SU-DHL-6 (cell line): ENCODE measurements at regions not wholly inside any gene's neighbourhood (a gene's known extent, or its start where the extent isn't known, plus 50 kb on each side); places are given as distances from the start of the nearest gene placed in this dataset.

Experiments
- H2AFZ ChIP-seq: fragments of 200-600 bp; sonication (generic); 2 replicates; pipeline ENCODE4 v1.6.1; 2014; ENCODE audit warnings: low read depth, mild to moderate bottlenecking, moderate library complexity, mixed read lengths, antibody characterized with exemption, low read length; ENCODE audit not compliant: severe bottlenecking
- H3F3A ChIP-seq: fragments of 200-600 bp; shearing (Covaris generic); 2 replicates; pipeline ENCODE4 v1.6.0; 2016; ENCODE audit warnings: antibody characterized with exemption, mild to moderate bottlenecking; ENCODE audit not compliant: insufficient read depth
- H3K27ac ChIP-seq: fragments of 200-600 bp; sonication (generic); 2 replicates; pipeline ENCODE4 v1.5.1; 2016; ENCODE audit warnings: low read depth, mild to moderate bottlenecking, low read length, moderate library complexity, mixed read lengths
- H3K27me3 ChIP-seq: fragments of 200-600 bp; sonication (generic), shearing (Covaris generic); 2 replicates; pipeline ENCODE4 v1.6.0; 2014; ENCODE audit warnings: mild to moderate bottlenecking, low read length
- H3K36me3 ChIP-seq: fragments of 200-600 bp; sonication (generic); 2 replicates; pipeline ENCODE4 v1.6.1; 2014; ENCODE audit warnings: mild to moderate bottlenecking, low read length, mixed read lengths
- H3K4me2 ChIP-seq: fragments of 300-600, 200-600 bp; shearing (Covaris generic), sonication (generic); 2 replicates; pipeline ENCODE4 v1.6.0; 2014; ENCODE audit warnings: low read length, low read depth, mild to moderate bottlenecking; ENCODE audit not compliant: poor library complexity, severe bottlenecking
- H3K4me3 ChIP-seq: fragments of 200-600 bp; sonication (generic); 2 replicates; pipeline ENCODE4 v1.5.1; 2014; ENCODE audit warnings: antibody characterized with exemption, low read length, mild to moderate bottlenecking, mixed read lengths; ENCODE audit not compliant: insufficient read depth, poor library complexity, severe bottlenecking
- H3K79me2 ChIP-seq: fragments of 200-600 bp; sonication (generic); 2 replicates; pipeline ENCODE4 v1.6.1; 2014; ENCODE audit warnings: mild to moderate bottlenecking, low read length, moderate library complexity; ENCODE audit not compliant: insufficient read depth
- H3K9ac ChIP-seq: fragments of 200-600 bp; sonication (generic); 2 replicates; pipeline ENCODE4 v1.7.0; 2014; ENCODE audit warnings: mild to moderate bottlenecking, low read length
- H3K9me2 ChIP-seq: fragments of 200-600 bp; sonication (generic); replicated peaks from 2 replicates; pipeline ENCODE4 v1.6.1; 2014; ENCODE audit warnings: low read length; ENCODE audit not compliant: insufficient read depth
- H3K9me3 ChIP-seq: fragments of 200-600 bp; sonication (generic); 2 replicates; pipeline ENCODE4 v1.6.1; 2014; ENCODE audit warnings: low read length, mixed read lengths; ENCODE audit not compliant: insufficient read depth
- H4K20me1 ChIP-seq: fragments of 200-600 bp; sonication (generic); 2 replicates; pipeline ENCODE4 v1.6.1; 2014; ENCODE audit warnings: low read depth, mild to moderate bottlenecking, antibody characterized with exemption, low read length, moderate library complexity, mixed read lengths
- CTCF ChIP-seq: fragments of 200-600 bp; sonication (generic); IDR thresholded peaks from one replicate; pipeline ENCODE4 v1.5.1; 2017; ENCODE audit warnings: antibody characterized with exemption, mild to moderate bottlenecking, low read length, moderate library complexity; ENCODE audit not compliant: insufficient read depth, poor library complexity, severe bottlenecking
- EZH2phosphoT487 ChIP-seq: fragments of 200-600 bp; sonication (generic), shearing (Covaris generic); conservative IDR thresholded peaks from 2 replicates; pipeline ENCODE4 v1.6.1; 2018; ENCODE audit warnings: mild to moderate bottlenecking, antibody characterized with exemption, low read length, moderate library complexity, mixed read lengths

- no peak overlapping the region for H2AFZ ChIP-seq
These were observed 114.2 kb downstream of the CCDC34 start for GRCh38 chr11:27248576-27249509.

GRCh38 chr11:27247660-27248059 is 115.4 kb downstream of the CCDC34 start:
- no peaks in the 10 kb centered on the region for H3K9me3 ChIP-seq
- no peak for TF ChIP-seq EZH2phosphoT487
- TF ChIP-seq CTCF = no peak
- no peak overlapping the region for H2AFZ ChIP-seq
- H4K20me1 ChIP-seq = no peaks in the 10 kb centered on the region
- no peaks in the 10 kb centered on the region for H3K27me3 ChIP-seq
- no peak overlapping the region for H3K9ac ChIP-seq
- no peaks in the 10 kb centered on the region for H3F3A ChIP-seq
- H3K27ac ChIP-seq = no peak overlapping the region
- H3K79me2 ChIP-seq = no peaks in the 10 kb centered on the region
- no peaks in the 10 kb centered on the region for H3K9me2 ChIP-seq
- H3K4me2 ChIP-seq = no peak overlapping the region
- H3K4me3 ChIP-seq = no peak overlapping the region
- no peaks in the 10 kb centered on the region for H3K36me3 ChIP-seq

More at GRCh38 chr11:27248576-27249509, 114.2 kb downstream of the CCDC34 start:
- no peaks in the 10 kb centered on the region for H3K36me3 ChIP-seq
- no peak overlapping the region for H3K27ac ChIP-seq
- H3K4me2 ChIP-seq = no peak overlapping the region
- no peaks in the 10 kb centered on the region for H3K9me2 ChIP-seq
- no peaks in the 10 kb centered on the region for H3K9me3 ChIP-seq
- H4K20me1 ChIP-seq = no peaks in the 10 kb centered on the region
- H3F3A ChIP-seq = no peaks in the 10 kb centered on the region
- H3K27me3 ChIP-seq = no peaks in the 10 kb centered on the region
- H3K9ac ChIP-seq = no peak overlapping the region
- H3K4me3 ChIP-seq = no peak overlapping the region
- TF ChIP-seq CTCF (no peak), EZH2phosphoT487 (no peak)
- H3K79me2 ChIP-seq = no peaks in the 10 kb centered on the region

- Histone ChIP-seq H3K9me2 (no peaks in the 10 kb centered on the region), H2AFZ (no peak overlapping the region), H3K9me3 (no peaks in the 10 kb centered on the region), H3K27me3 (no peaks in the 10 kb centered on the region), H3K27ac (no peak overlapping the region), H3K4me2 (no peak overlapping the region), H3K36me3 (no peaks in the 10 kb centered on the region), H3K4me3 (no peak overlapping the region), H3F3A (no peaks in the 10 kb centered on the region), H4K20me1 (no peaks in the 10 kb centered on the region), H3K79me2 (no peaks in the 10 kb centered on the region), H3K9ac (no peak overlapping the region)
- no peak for TF ChIP-seq CTCF
- TF ChIP-seq EZH2phosphoT487 = no peak
These were observed 116.1 kb downstream of the CCDC34 start for GRCh38 chr11:27246925-27247324.
